Endodermal cell (in vitro differentiated cells): ENCODE measurements at regions not wholly inside any gene's neighbourhood (a gene's known extent, or its start where the extent isn't known, plus 50 kb on each side); places are given as distances from the start of the nearest gene placed in this dataset.

Experiments used
- DNase-seq: peaks from one replicate; pipeline ENCODE4 v3.0.0-alpha.2; 2017
- H3K27ac ChIP-seq: 2 replicates; pipeline ENCODE4 v1.5.1; 2013; ENCODE audit warnings: mild to moderate bottlenecking, low read depth, low read length, moderate library complexity
- H3K27me3 ChIP-seq: 2 replicates; pipeline ENCODE4 v1.6.1; 2013; ENCODE audit warnings: mild to moderate bottlenecking, low read length, moderate library complexity; ENCODE audit not compliant: insufficient read depth, control insufficient read depth, poor library complexity, severe bottlenecking
- H3K36me3 ChIP-seq: 2 replicates; pipeline ENCODE4 v1.7.0; 2013; ENCODE audit warnings: mild to moderate bottlenecking, low read length, moderate library complexity; ENCODE audit not compliant: control insufficient read depth, insufficient read depth
- H3K4me1 ChIP-seq: one replicate; pipeline ENCODE4 v1.7.0; 2013; ENCODE audit warnings: low read length; ENCODE audit not compliant: control insufficient read depth, insufficient read depth
- H3K4me3 ChIP-seq: 2 replicates; pipeline ENCODE4 v1.5.1; 2013; ENCODE audit warnings: mild to moderate bottlenecking, low read length, moderate library complexity
- H3K9ac ChIP-seq: 2 replicates; pipeline ENCODE4 v1.6.1; 2013; ENCODE audit warnings: mild to moderate bottlenecking, low read length, moderate library complexity; ENCODE audit not compliant: poor library complexity, severe bottlenecking; ENCODE audit errors: extremely low read depth
- H3K9me3 ChIP-seq: 2 replicates; pipeline ENCODE4 v1.6.1; 2013; ENCODE audit warnings: mild to moderate bottlenecking, low read length, moderate library complexity; ENCODE audit not compliant: control insufficient read depth
- H3K27ac Mint-ChIP-seq: 2 replicates; pipeline ENCODE4 v1.8.0; 2020; ENCODE audit warnings: mixed read lengths
- H3K27me3 Mint-ChIP-seq: 2 replicates; pipeline ENCODE4 v1.8.0; 2021; ENCODE audit warnings: mild to moderate bottlenecking, mixed read lengths; ENCODE audit not compliant: insufficient read depth
- H3K36me3 Mint-ChIP-seq: 2 replicates; pipeline ENCODE4 v1.8.0; 2020; ENCODE audit warnings: low read depth, mixed read lengths
- H3K4me1 Mint-ChIP-seq: 2 replicates; pipeline ENCODE4 v1.8.0; 2020; ENCODE audit warnings: mixed read lengths
- H3K4me3 Mint-ChIP-seq: 2 replicates; pipeline ENCODE4 v1.8.0; 2020; ENCODE audit warnings: mild to moderate bottlenecking, moderate library complexity, mixed read lengths
- H3K9me3 Mint-ChIP-seq: 2 replicates; pipeline ENCODE4 v1.8.0; 2020; ENCODE audit warnings: mild to moderate bottlenecking, mixed read lengths
- CTCF ChIP-seq: fragments of 200-600 bp; sonication (generic); conservative IDR thresholded peaks from 2 replicates; pipeline ENCODE4 v1.5.0; 2021; ENCODE audit warnings: antibody characterized with exemption, mild to moderate bottlenecking
- WGBS, 2 experiments: methylation state at CpG; one replicate each; pipeline versions ENCODE4 v1.1.5 to v1.1.7; 2013; ENCODE audit warnings: missing lambda C conversion rate in 2 of 2, mixed read lengths in 1 of 2; ENCODE audit not compliant: insufficient coverage in 1 of 2, insufficient read length in 1 of 2; 5-methylcytosine and 5-hydroxymethylcytosine counted together

GRCh38 chr5:109476292-109476691, 66.5 kb upstream of the PJA2 start:
- H3K27ac ChIP-seq: no peak overlapping the region
- no peaks in the 10 kb centered on the region for H3K27me3 Mint-ChIP-seq
- H3K4me1 Mint-ChIP-seq: no peaks in the 10 kb centered on the region
- H3K36me3 ChIP-seq: no peaks in the 10 kb centered on the region
- no peak overlapping the region for H3K4me3 Mint-ChIP-seq
- H3K4me3 ChIP-seq: no peak overlapping the region
- H3K36me3 Mint-ChIP-seq: no peaks in the 10 kb centered on the region
- H3K9me3 ChIP-seq: no peaks in the 10 kb centered on the region
- H3K9ac ChIP-seq: no peak overlapping the region
- no peak overlapping the region for H3K27ac Mint-ChIP-seq
- 87 to 91% methylated on average over 2 of the region's 2 CpGs for WGBS, 2 experiments
- no peaks in the 10 kb centered on the region for H3K4me1 ChIP-seq
- no peaks in the 10 kb centered on the region for H3K9me3 Mint-ChIP-seq
- TF ChIP-seq CTCF: no peak
- no peaks in the 10 kb centered on the region for H3K27me3 ChIP-seq
- no peak for DNase-seq

- no peak overlapping the region for H3K27ac ChIP-seq
- Mint-ChIP-seq H3K36me3 (no peaks in the 10 kb centered on the region), H3K9me3 (peaks cover 4% of the 10 kb centered on the region), H3K4me3 (no peak overlapping the region), H3K27me3 (no peaks in the 10 kb centered on the region), H3K4me1 (no peaks in the 10 kb centered on the region), H3K27ac (no peak overlapping the region)
- no peak overlapping the region for H3K9ac ChIP-seq
- TF ChIP-seq CTCF: no peak
- no peak for DNase-seq
- no peaks in the 10 kb centered on the region for H3K27me3 ChIP-seq
- H3K9me3 ChIP-seq: peaks cover 6% of the 10 kb centered on the region
- H3K4me1 ChIP-seq: no peaks in the 10 kb centered on the region
- WGBS, 2 experiments: 89 to 100% methylated on average over 1 of the region's 1 CpG
- H3K4me3 ChIP-seq: no peak overlapping the region
- no peaks in the 10 kb centered on the region for H3K36me3 ChIP-seq
Observed at GRCh38 chr5:109469896-109470662, 60.3 kb upstream of the PJA2 start.

- Histone ChIP-seq H3K9me3 (peaks cover 6% of the 10 kb centered on the region), H3K27ac (no peak overlapping the region), H3K4me3 (no peak overlapping the region), H3K9ac (no peak overlapping the region), H3K36me3 (no peaks in the 10 kb centered on the region), H3K4me1 (no peaks in the 10 kb centered on the region), H3K27me3 (no peaks in the 10 kb centered on the region)
- WGBS, 2 experiments: 6 to 58% methylated on average over 2 to 4 of the region's 4 CpGs
- H3K27me3 Mint-ChIP-seq: no peaks in the 10 kb centered on the region
- TF ChIP-seq CTCF: peak; percentile 81
- no peak overlapping the region for H3K4me3 Mint-ChIP-seq
- peak; percentile 86 for DNase-seq
- no peak overlapping the region for H3K27ac Mint-ChIP-seq
- peaks cover 4% of the 10 kb centered on the region for H3K9me3 Mint-ChIP-seq
- H3K36me3 Mint-ChIP-seq: no peaks in the 10 kb centered on the region
- H3K4me1 Mint-ChIP-seq: no peaks in the 10 kb centered on the region
Observed at GRCh38 chr5:109468737-109469420, 59.1 kb upstream of the PJA2 start.
